Ascending aorta (tissue), 2 donors: ENCODE measurements at regions not wholly inside any gene's neighbourhood (a gene's known extent, or its start where the extent isn't known, plus 50 kb on each side); places are given as distances from the start of the nearest gene placed in this dataset.

Experiments used
- DNase-seq, 2 donors: peaks; one replicate each; pipeline ENCODE4 v3.0.0-alpha.2; 2019; ENCODE audit warnings: low spot score in 2 of 2
- H3K27ac ChIP-seq, 2 donors: fragments of 200-600 bp; sonication (generic); one replicate each; pipeline ENCODE4 v1.5.1; 2016 to 2017; ENCODE audit warnings: mild to moderate bottlenecking in 1 of 2
- H3K27me3 ChIP-seq: fragments of 200-600 bp; sonication (generic); one replicate; pipeline ENCODE4 v1.5.1; 2017
- H3K36me3 ChIP-seq, 2 donors: fragments of 200-600 bp; sonication (generic); one replicate each; pipeline ENCODE4 v1.5.1; 2016
- H3K4me1 ChIP-seq, 2 donors: fragments of 200-600 bp; sonication (generic); one replicate each; pipeline ENCODE4 v1.5.1; 2016 to 2017; ENCODE audit warnings: mild to moderate bottlenecking in 1 of 2
- H3K4me3 ChIP-seq, 2 donors: fragments of 200-600 bp; sonication (generic); one replicate each; pipeline ENCODE4 v1.5.1; 2016 to 2017; ENCODE audit warnings: mild to moderate bottlenecking in 1 of 2
- H3K9me3 ChIP-seq, 2 donors: fragments of 200-600 bp; sonication (generic); one replicate each; pipeline ENCODE4 v1.5.1; 2016
- intact Hi-C: fragments of 100-400 bp; cut with DNase I; formaldehyde crosslinking; loops from one replicate; pipeline ENCODE4 v1.15.1; 2023
- TF ChIP-seq, protein P1 (sequence below), 3 experiments: fragments of 200-600 bp in 2 of 3; fragments of 450-650 bp in 1 of 3; sonication (generic) in 2 of 3; IDR thresholded peaks; one replicate each; pipeline ENCODE4 v1.5.1; 2016 to 2019; ENCODE audit warnings: antibody characterized with exemption in 3 of 3, mild to moderate bottlenecking in 1 of 3, moderate library complexity in 1 of 3

- H3K4me1 ChIP-seq, result no peaks in the 10 kb centered on the region
- intact Hi-C loops, result loop anchor here (5.0 kb wide), 1 partner anchor 1406 kb away; no protein-coding TSS in a partner anchor
- no peaks in the 10 kb centered on the region for H3K27me3 ChIP-seq
- TF ChIP-seq, protein P1, sequence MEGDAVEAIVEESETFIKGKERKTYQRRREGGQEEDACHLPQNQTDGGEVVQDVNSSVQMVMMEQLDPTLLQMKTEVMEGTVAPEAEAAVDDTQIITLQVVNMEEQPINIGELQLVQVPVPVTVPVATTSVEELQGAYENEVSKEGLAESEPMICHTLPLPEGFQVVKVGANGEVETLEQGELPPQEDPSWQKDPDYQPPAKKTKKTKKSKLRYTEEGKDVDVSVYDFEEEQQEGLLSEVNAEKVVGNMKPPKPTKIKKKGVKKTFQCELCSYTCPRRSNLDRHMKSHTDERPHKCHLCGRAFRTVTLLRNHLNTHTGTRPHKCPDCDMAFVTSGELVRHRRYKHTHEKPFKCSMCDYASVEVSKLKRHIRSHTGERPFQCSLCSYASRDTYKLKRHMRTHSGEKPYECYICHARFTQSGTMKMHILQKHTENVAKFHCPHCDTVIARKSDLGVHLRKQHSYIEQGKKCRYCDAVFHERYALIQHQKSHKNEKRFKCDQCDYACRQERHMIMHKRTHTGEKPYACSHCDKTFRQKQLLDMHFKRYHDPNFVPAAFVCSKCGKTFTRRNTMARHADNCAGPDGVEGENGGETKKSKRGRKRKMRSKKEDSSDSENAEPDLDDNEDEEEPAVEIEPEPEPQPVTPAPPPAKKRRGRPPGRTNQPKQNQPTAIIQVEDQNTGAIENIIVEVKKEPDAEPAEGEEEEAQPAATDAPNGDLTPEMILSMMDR (IDR thresholded peaks at IDR 0.05), result peak; percentile 11 to 88 (median 63)
- no peak overlapping the region for H3K27ac ChIP-seq
- H3K9me3 ChIP-seq, result no peaks in the 10 kb centered on the region
- no peak overlapping the region for H3K4me3 ChIP-seq
- no peaks in the 10 kb centered on the region for H3K36me3 ChIP-seq
- DNase-seq, result no peak
Measured at GRCh38 chr18:68623342-68623741, 91.6 kb downstream of the TMX3 start.

- H3K27ac ChIP-seq, result peak overlapping the region; percentile 69 to 80
- DNase-seq, result no peak
Measured at GRCh38 chr18:68611311-68611710, 103.6 kb downstream of the TMX3 start.

GRCh38 chr18:68608851-68609490 is 105.9 kb downstream of the TMX3 start:
- intact Hi-C loops, result no loop called here
- TF ChIP-seq, protein P1 (IDR thresholded peaks at IDR 0.05), result no peak
- Histone ChIP-seq H3K27ac (no peak overlapping the region), H3K36me3 (no peaks in the 10 kb centered on the region), H3K4me3 (no peak overlapping the region), H3K9me3 (no peaks in the 10 kb centered on the region), H3K4me1 (peaks cover 0 to 4% of the 10 kb centered on the region in 2 donors), H3K27me3 (no peaks in the 10 kb centered on the region)
- no peak for DNase-seq

More at GRCh38 chr18:68611311-68611710, 103.6 kb downstream of the TMX3 start:
- intact Hi-C loops, result loop anchor here (10.0 kb wide), 2 partner anchors 147 to 1097 kb away; partner anchors contain the start of gene DSEL
- H3K4me3 ChIP-seq, result no peak overlapping the region
- H3K36me3 ChIP-seq, result no peaks in the 10 kb centered on the region
- no peaks in the 10 kb centered on the region for H3K9me3 ChIP-seq
- H3K4me1 ChIP-seq, result peaks cover 0 to 4% of the 10 kb centered on the region in 2 donors
- TF ChIP-seq, protein P1 (IDR thresholded peaks at IDR 0.05), result no peak
- H3K27me3 ChIP-seq, result no peaks in the 10 kb centered on the region

- intact Hi-C loops, result no loop called here
- Histone ChIP-seq H3K36me3 (no peaks in the 10 kb centered on the region), H3K27ac (no peak overlapping the region), H3K4me3 (no peak overlapping the region), H3K4me1 (peaks cover 0 to 4% of the 10 kb centered on the region in 2 donors), H3K9me3 (no peaks in the 10 kb centered on the region), H3K27me3 (no peaks in the 10 kb centered on the region)
- TF ChIP-seq, protein P1 (IDR thresholded peaks at IDR 0.05), result no peak
- no peak for DNase-seq
Measured at GRCh38 chr18:68607852-68608251, 107.1 kb downstream of the TMX3 start.

DNA sequence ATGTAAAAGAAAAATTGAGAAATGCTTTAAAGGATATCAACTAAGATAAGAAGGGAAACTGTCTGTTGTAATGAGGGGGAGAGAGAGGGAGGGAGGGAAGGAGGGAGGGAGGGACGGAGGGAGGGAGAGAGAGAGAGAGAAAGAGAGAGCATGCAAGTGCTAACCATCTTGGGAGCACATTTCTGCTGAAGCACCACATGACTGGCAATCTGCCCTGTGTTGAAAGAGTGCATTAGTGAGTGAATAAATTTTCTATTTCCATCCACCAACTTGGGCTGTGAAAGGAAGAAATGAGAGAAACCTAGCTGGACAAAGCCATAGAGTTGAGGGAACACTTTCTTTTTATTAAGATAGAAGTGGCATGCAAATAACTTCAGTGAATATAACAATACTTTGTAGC is 110.7 kb downstream of the TMX3 start:
- H3K36me3 ChIP-seq, result no peaks in the 10 kb centered on the region
- H3K4me1 ChIP-seq, result peaks cover 0 to 2% of the 10 kb centered on the region in 2 donors
- H3K4me3 ChIP-seq, result no peak overlapping the region
- intact Hi-C loops, result no loop called here
- TF ChIP-seq, protein P1 (IDR thresholded peaks at IDR 0.05), result no peak
- DNase-seq, result no peak
- no peak overlapping the region for H3K27ac ChIP-seq
- H3K9me3 ChIP-seq, result no peaks in the 10 kb centered on the region
- no peaks in the 10 kb centered on the region for H3K27me3 ChIP-seq
